ENCODE measurements at regions not wholly inside any gene's neighbourhood (a gene's known extent, or its start where the extent isn't known, plus 50 kb on each side); places are given as distances from the start of the nearest gene placed in this dataset.

GRCh38 chr16:52603015-52603414, 56.1 kb upstream of the TOX3 start:
- TF ChIP-seq CTCF (conservative IDR thresholded peaks at IDR 0.05; ENCODE audit: low read length) (no peak), EZH2phosphoT487 (IDR thresholded peaks at IDR 0.05; ENCODE audit: borderline replicate concordance) (no peak)

Measured in Loucy (cell line).